Rectal smooth muscle tissue (tissue), 1 donor: ENCODE measurements at regions not wholly inside any gene's neighbourhood (a gene's known extent, or its start where the extent isn't known, plus 50 kb on each side); places are given as distances from the start of the nearest gene placed in this dataset.

Source experiments
- H3K27ac ChIP-seq: one replicate; pipeline ENCODE4 v1.7.0; 2013; ENCODE audit warnings: low read depth, low read length, inconsistent platforms
- H3K27me3 ChIP-seq: one replicate; pipeline ENCODE4 v1.7.0; 2013; ENCODE audit warnings: low read length; ENCODE audit not compliant: control insufficient read depth, insufficient read depth
- H3K36me3 ChIP-seq: one replicate; pipeline ENCODE4 v1.7.0; 2013; ENCODE audit warnings: low read length; ENCODE audit not compliant: control insufficient read depth, insufficient read depth
- H3K4me1 ChIP-seq: one replicate; pipeline ENCODE4 v1.7.0; 2013; ENCODE audit warnings: low read length; ENCODE audit not compliant: control insufficient read depth, insufficient read depth
- H3K4me3 ChIP-seq: one replicate; pipeline ENCODE4 v1.7.0; 2013; ENCODE audit warnings: low read length
- H3K9ac ChIP-seq: one replicate; pipeline ENCODE4 v1.7.0; 2013; ENCODE audit warnings: low read length

DNA sequence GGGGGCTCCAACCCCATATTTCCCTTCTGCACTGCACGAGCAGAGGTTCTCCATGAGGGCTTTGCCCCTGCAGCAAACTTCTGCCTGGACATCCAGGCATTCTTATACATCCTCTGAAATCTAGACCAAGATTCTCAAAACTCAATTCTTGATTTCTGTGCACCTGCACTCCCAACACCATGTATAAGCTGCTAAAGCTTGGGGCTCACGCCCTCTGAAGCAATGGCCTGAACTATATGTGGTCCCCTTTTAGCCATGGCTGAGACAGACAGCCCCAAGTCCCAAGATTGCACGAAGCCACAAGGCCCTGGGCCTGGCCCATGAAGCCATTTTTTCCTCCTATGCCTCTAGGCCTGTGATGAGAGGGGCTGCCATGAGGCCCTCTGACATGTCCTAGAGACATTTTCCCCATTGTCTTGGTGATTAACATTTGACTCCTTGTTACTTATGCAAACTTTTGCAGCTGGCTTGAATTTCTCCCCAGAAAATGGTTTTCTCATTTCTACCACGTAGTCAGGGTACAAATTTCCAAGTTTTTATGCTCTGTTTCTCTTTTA lies 468.0 kb upstream of the SLIT2 start:
- Histone ChIP-seq H3K4me3 (no peak overlapping the region), H3K36me3 (no peaks in the 10 kb centered on the region), H3K4me1 (no peaks in the 10 kb centered on the region), H3K9ac (no peak overlapping the region), H3K27me3 (no peaks in the 10 kb centered on the region), H3K27ac (no peak overlapping the region)

DNA sequence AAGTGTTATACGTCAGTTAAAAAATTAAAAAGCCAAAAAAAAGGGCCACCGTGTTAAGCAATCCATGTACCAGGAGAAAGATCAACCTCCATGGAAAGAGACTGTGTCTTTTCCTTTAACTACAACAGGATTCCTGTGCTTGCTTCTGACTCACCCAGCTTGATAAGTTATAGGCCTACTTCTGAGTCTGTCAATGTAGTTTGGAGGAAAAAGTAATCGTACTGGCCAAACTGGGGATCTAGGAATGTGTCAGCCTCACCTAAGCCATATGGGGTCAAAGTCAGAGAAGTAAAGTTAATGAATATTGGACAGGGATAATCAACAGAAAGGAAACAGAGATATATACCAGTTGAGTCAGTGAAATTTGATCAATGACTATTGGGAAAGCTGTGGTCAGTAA lies 470.8 kb upstream of the SLIT2 start:
- Histone ChIP-seq H3K36me3 (no peaks in the 10 kb centered on the region), H3K4me1 (no peaks in the 10 kb centered on the region), H3K27me3 (no peaks in the 10 kb centered on the region), H3K27ac (no peak overlapping the region), H3K4me3 (no peak overlapping the region), H3K9ac (no peak overlapping the region)

DNA sequence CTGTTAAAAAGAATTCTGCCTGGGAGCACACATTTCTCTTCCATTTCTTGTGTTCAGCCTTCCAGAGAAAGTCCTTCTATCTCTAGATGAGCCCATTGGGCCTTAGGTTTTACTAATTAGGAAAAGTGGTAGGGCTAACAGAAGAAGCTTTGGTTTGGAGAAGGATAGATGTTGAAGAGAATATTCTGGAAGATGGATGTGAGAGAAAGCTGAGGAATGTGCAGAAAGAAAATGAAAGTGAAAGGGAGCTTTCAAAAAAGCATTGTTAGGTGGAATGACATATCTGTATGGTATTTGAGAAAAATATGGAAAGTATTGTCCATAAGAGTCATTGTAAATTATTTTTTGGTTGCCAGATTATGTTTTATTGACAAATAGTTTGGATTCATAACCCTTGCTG lies 474.8 kb upstream of the SLIT2 start:
- Histone ChIP-seq H3K9ac (no peak overlapping the region), H3K4me1 (no peaks in the 10 kb centered on the region)

DNA sequence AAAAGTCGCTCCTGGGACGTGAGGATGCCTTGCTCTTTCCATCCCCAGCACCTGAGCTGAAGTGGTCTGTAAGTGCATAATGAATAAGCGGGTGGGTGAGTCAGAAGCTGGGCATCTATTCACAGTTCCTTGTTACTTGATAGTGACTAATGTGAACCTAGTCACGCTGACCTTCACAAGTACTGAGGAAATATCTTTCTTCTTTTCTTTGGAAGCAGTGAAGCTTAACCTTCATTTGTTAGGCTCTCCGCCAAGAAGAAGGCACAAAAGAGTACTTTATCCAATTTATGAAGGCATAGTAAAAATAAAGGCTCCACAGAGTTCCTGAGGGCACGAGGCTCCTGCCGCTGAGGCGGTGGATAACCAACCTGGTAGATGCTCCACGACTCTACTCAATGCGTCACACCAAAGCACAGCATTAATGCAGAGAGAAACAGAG lies 475.7 kb upstream of the SLIT2 start:
- no peak overlapping the region for H3K9ac ChIP-seq
- no peaks in the 10 kb centered on the region for H3K27me3 ChIP-seq
- H3K4me1 ChIP-seq: no peaks in the 10 kb centered on the region
- H3K36me3 ChIP-seq: no peaks in the 10 kb centered on the region
- no peak overlapping the region for H3K27ac ChIP-seq
- no peak overlapping the region for H3K4me3 ChIP-seq

More for the DNA sequence above, 474.8 kb upstream of the SLIT2 start:
- H3K4me3 ChIP-seq: no peak overlapping the region
- H3K27me3 ChIP-seq: no peaks in the 10 kb centered on the region
- H3K27ac ChIP-seq: no peak overlapping the region
- no peaks in the 10 kb centered on the region for H3K36me3 ChIP-seq

DNA sequence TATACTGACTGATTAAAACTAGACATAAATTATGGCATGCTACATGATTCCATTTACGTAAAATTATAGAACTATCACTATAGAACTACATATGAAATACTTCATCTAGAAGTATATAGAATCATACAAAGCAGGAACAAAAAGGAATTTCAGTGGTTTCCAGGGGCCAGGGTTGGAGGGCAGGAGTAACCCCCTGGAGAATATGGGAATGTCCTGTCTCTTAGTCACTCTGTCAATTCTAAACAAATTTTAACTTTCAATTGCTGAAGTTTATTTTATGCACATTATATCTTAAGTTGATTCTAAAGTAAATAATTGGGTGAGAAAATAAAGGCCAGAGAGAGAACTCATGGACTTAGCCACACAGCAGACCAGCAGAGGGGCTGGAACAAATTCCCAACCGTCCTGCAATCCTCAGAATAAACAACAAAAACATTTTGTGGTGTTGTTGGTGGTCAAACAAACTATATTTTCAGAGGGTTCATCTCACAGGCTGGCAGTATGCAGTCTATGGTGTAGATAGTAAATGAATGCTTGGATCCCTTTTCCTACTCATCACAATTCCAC lies 476.9 kb upstream of the SLIT2 start:
- Histone ChIP-seq H3K9ac (no peak overlapping the region), H3K36me3 (no peaks in the 10 kb centered on the region), H3K4me1 (no peaks in the 10 kb centered on the region), H3K4me3 (no peak overlapping the region), H3K27me3 (no peaks in the 10 kb centered on the region), H3K27ac (no peak overlapping the region)

DNA sequence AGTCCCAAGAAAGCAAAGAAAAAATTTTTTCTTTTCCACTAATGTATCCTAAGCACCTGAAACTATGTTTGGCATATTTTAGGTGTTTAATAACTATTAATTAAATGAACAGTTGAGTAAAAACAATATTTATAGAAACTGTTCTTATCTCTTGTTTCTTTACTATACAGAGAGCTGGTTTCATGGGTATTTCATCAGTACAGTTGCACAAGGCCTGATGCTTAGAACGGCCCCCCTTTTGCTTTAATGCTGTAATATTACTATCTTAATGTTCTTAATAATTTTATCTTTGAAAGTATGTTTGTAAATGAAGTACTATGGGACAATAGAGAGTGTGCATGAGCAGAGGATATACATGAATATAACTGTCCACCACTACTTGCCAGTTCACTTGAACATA lies 479.1 kb upstream of the SLIT2 start:
- H3K27ac ChIP-seq: no peak overlapping the region
- no peak overlapping the region for H3K9ac ChIP-seq
- no peak overlapping the region for H3K4me3 ChIP-seq
- H3K4me1 ChIP-seq: no peaks in the 10 kb centered on the region
- no peaks in the 10 kb centered on the region for H3K27me3 ChIP-seq
- no peaks in the 10 kb centered on the region for H3K36me3 ChIP-seq

DNA sequence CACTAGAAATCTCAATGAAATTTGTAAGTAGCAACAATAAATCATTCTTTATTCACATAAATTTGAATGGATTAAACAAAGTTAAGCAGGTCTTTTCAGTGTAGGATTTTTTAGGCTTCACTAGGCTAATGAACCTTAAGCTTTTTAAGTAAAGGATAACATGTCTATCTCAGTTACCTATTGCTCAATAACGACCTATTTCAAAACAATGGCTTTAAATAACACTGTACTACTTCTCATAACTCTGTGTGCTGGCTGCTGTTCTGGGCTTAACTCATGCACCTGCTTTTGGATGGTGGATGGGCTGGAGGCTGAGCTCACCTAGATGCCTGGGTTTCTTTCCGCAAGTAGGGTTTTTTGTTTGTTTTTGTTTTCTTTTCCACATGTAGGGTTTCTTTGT lies 495.0 kb upstream of the SLIT2 start:
- no peak overlapping the region for H3K4me3 ChIP-seq
- H3K36me3 ChIP-seq: no peaks in the 10 kb centered on the region
- H3K27me3 ChIP-seq: no peaks in the 10 kb centered on the region
- no peak overlapping the region for H3K27ac ChIP-seq
- no peaks in the 10 kb centered on the region for H3K4me1 ChIP-seq
- H3K9ac ChIP-seq: no peak overlapping the region

DNA sequence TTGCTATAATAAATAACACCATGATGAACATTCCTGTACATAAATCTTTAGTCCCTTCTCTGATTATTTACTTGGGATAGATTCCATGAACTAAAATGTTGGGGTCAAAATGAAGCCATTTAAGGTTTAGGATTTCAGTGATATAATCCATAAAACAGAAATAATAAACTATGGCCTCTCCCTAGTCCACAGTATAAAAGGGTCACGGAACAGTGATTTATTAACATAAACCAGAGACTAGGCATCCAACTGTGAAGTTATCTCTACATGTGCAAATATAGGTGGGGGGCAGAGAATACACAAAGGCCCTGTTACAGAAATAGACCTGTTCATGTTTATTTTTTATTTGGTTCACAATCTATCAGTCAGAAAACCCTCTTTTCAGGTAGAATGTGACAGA lies 499.1 kb upstream of the SLIT2 start:
- H3K27ac ChIP-seq: no peak overlapping the region
- no peaks in the 10 kb centered on the region for H3K4me1 ChIP-seq
- H3K4me3 ChIP-seq: no peak overlapping the region
- no peak overlapping the region for H3K9ac ChIP-seq
- no peaks in the 10 kb centered on the region for H3K36me3 ChIP-seq
- H3K27me3 ChIP-seq: no peaks in the 10 kb centered on the region

DNA sequence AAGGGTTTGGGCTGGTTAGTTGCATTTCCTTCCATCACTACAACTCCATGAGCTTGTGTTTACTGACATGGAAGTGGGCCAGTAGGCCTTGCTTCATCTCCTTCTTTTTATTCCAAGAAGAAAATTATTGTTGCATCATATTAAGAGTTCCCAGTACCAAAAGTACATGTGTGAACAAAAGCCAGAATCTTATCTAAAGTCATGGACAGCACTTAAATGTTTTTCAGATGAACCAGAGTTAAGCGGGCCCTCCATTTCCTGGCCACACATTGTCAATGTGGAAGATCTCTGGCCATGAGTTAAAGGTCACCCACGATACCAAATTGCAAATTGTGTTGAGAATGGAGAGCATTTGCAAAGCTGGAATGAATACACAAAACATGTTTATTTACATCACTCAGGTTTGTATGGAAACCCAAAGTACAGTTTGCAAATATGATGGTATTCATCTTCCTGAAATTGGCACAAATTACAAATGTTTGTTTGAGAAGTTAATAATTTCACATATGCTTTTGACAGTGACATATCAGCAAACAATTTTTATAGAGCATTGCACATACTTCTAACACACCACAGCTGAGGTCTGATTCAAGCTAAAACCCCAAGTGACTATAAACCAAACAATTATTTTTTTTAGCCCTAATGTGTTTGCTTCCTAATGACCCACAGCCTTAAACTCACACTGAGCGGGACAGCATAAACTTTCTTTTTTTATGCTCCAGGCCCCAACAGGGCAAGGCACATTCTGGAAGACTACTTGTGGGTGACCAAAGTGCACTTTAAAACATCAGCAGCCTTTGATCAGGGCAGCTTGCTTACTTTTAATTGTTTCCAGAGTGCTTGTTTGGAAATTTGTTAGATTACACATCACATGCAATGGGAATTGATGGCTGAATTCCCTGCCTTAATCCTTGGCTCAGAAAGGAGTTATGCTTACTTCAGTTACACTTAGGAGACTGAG lies 502.9 kb upstream of the SLIT2 start:
- no peaks in the 10 kb centered on the region for H3K36me3 ChIP-seq
- no peaks in the 10 kb centered on the region for H3K27me3 ChIP-seq
- no peak overlapping the region for H3K9ac ChIP-seq
- no peaks in the 10 kb centered on the region for H3K4me1 ChIP-seq
- H3K4me3 ChIP-seq: no peak overlapping the region
- H3K27ac ChIP-seq: no peak overlapping the region

DNA sequence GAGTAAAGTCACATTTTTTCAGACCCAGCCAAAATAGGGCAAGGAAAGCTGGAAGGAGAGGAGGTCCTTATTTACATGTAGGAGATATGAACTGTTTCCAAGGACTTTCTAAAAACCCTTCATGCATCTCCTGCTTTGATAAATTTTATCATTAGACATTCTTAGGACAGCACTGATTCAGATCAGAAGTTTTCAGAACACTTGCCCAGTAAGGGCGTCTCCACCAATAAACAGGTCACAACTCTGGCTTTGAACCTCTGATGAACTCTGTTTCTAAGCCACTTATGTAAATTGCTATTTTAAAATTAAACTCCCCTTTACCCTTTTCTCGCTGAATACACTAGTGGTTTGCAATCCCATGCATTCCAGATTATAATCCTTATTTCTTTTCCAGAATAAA lies 505.3 kb upstream of the SLIT2 start:
- Histone ChIP-seq H3K4me1 (no peaks in the 10 kb centered on the region), H3K9ac (no peak overlapping the region), H3K36me3 (no peaks in the 10 kb centered on the region), H3K27ac (no peak overlapping the region), H3K27me3 (no peaks in the 10 kb centered on the region), H3K4me3 (no peak overlapping the region)

DNA sequence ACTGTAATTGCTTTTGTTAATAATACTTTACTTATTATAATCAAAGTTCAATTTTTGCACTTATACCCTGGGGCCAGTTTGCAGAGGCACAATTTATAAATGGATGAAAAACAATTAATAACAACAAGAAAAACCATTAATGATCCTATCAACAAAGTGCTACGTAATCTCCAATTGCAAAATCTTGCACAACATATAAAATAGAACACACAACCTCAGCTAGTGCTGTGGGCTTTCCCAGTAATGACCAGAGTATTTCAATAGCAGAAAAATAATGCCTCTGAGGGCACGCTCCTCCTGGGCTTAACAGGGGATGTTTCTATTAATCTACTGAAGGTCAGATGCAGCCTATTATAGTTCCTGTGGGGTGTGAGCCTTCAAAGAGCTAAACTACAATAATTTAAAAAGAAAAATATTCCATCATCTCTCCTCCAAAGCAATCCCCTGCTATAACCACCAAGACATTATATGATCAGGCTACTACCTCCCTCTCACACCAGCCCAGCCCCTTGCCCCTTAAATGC lies 508.5 kb upstream of the SLIT2 start:
- Histone ChIP-seq H3K9ac (no peak overlapping the region), H3K27ac (no peak overlapping the region), H3K4me3 (no peak overlapping the region), H3K4me1 (no peaks in the 10 kb centered on the region), H3K27me3 (no peaks in the 10 kb centered on the region), H3K36me3 (no peaks in the 10 kb centered on the region)

DNA sequence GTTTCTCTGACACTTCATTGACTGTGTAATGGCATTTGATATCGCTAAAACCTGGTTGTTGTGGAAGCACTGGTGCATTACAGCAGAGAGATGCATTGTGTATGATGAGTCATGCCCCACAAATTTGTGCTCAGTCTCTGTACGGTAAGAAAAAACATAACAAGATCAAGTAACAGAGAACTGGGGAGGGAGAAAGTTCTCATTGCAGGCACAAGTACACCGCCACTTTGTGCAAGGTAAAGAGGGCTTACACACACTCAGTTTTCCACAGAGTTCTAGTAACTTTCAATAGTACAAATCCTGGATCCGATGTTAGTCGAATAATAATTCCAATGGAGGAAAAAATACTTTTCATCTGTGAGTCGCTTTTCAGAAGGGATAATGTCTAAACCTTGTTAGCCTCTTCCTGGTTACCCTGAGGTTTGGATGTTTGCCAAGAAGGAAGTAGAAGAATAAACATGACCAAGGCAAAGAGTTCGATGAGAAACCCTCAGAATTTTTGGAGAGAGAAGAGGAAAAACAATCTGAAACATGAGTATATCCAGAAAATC lies 512.5 kb upstream of the SLIT2 start:
- no peak overlapping the region for H3K27ac ChIP-seq
- no peak overlapping the region for H3K4me3 ChIP-seq
- H3K9ac ChIP-seq: no peak overlapping the region
- H3K27me3 ChIP-seq: no peaks in the 10 kb centered on the region
- H3K4me1 ChIP-seq: no peaks in the 10 kb centered on the region
- no peaks in the 10 kb centered on the region for H3K36me3 ChIP-seq
